Chondrocyte (in vitro differentiated cells): ENCODE measurements at regions not wholly inside any gene's neighbourhood (a gene's known extent, or its start where the extent isn't known, plus 50 kb on each side); places are given as distances from the start of the nearest gene placed in this dataset.

Experiments
- DNase-seq: peaks from one replicate; pipeline ENCODE4 v3.0.0; 2021; ENCODE audit warnings: mixed read lengths, low spot score
- H3K27ac Mint-ChIP-seq: one replicate; pipeline ENCODE4 v1.8.0; 2021; ENCODE audit warnings: mild to moderate bottlenecking, moderate library complexity, mixed read lengths; ENCODE audit not compliant: unreplicated experiment
- H3K27me3 Mint-ChIP-seq: 2 replicates; pipeline ENCODE4 v1.8.0; 2021; ENCODE audit warnings: low read depth, mixed read lengths
- H3K36me3 Mint-ChIP-seq: 2 replicates; pipeline ENCODE4 v1.8.0; 2021; ENCODE audit warnings: low read depth, mixed read lengths
- H3K4me1 Mint-ChIP-seq: 2 replicates; pipeline ENCODE4 v1.8.0; 2021; ENCODE audit warnings: low read depth, mild to moderate bottlenecking, mixed read lengths
- H3K4me3 Mint-ChIP-seq: one replicate; pipeline ENCODE4 v1.8.0; 2021; ENCODE audit warnings: mild to moderate bottlenecking, moderate library complexity, mixed read lengths; ENCODE audit not compliant: unreplicated experiment
- H3K9me3 Mint-ChIP-seq: 2 replicates; pipeline ENCODE4 v1.8.0; 2021; ENCODE audit warnings: low read depth, mixed read lengths
- CTCF ChIP-seq: fragments of 200-600 bp; sonication (generic); IDR thresholded peaks from 2 replicates; pipeline ENCODE4 v1.5.0; 2021; ENCODE audit warnings: antibody characterized with exemption, mild to moderate bottlenecking, moderate library complexity

- Mint-ChIP-seq H3K27ac (peak overlapping the region; percentile 54), H3K4me1 (peaks cover 14% of the 10 kb centered on the region), H3K36me3 (no peaks in the 10 kb centered on the region), H3K27me3 (no peaks in the 10 kb centered on the region), H3K4me3 (no peak overlapping the region), H3K9me3 (no peaks in the 10 kb centered on the region)
- no peak for DNase-seq
- no peak for TF ChIP-seq CTCF
Observed at GRCh38 chr7:131653418-131654248, 97.2 kb upstream of the PODXL start.

GRCh38 chr7:131652934-131653333 lies 96.5 kb upstream of the PODXL start:
- peak overlapping the region; percentile 54 for H3K27ac Mint-ChIP-seq
- peak; percentile 1 for DNase-seq
- no peak overlapping the region for H3K4me3 Mint-ChIP-seq
- no peaks in the 10 kb centered on the region for H3K36me3 Mint-ChIP-seq
- no peaks in the 10 kb centered on the region for H3K9me3 Mint-ChIP-seq
- H3K27me3 Mint-ChIP-seq, result no peaks in the 10 kb centered on the region
- peaks cover 13% of the 10 kb centered on the region for H3K4me1 Mint-ChIP-seq
- TF ChIP-seq CTCF, result no peak

- no peak for TF ChIP-seq CTCF
- H3K27ac Mint-ChIP-seq, result no peak overlapping the region
- no peak for DNase-seq
- H3K27me3 Mint-ChIP-seq, result no peaks in the 10 kb centered on the region
- H3K9me3 Mint-ChIP-seq, result no peaks in the 10 kb centered on the region
- H3K4me3 Mint-ChIP-seq, result no peak overlapping the region
- H3K4me1 Mint-ChIP-seq, result peaks cover 11% of the 10 kb centered on the region
- no peaks in the 10 kb centered on the region for H3K36me3 Mint-ChIP-seq
Observed at GRCh38 chr7:131652194-131652593, 95.8 kb upstream of the PODXL start.

GRCh38 chr7:131649879-131650278 lies 93.5 kb upstream of the PODXL start:
- H3K4me1 Mint-ChIP-seq, result peaks cover 11% of the 10 kb centered on the region
- no peaks in the 10 kb centered on the region for H3K9me3 Mint-ChIP-seq
- no peak overlapping the region for H3K27ac Mint-ChIP-seq
- no peaks in the 10 kb centered on the region for H3K27me3 Mint-ChIP-seq
- no peaks in the 10 kb centered on the region for H3K36me3 Mint-ChIP-seq
- no peak overlapping the region for H3K4me3 Mint-ChIP-seq
- TF ChIP-seq CTCF, result no peak
- DNase-seq, result no peak

GRCh38 chr7:131649003-131649541 lies 92.6 kb upstream of the PODXL start:
- DNase-seq, result no peak
- no peak overlapping the region for H3K27ac Mint-ChIP-seq
- no peaks in the 10 kb centered on the region for H3K9me3 Mint-ChIP-seq

More at GRCh38 chr7:131649003-131649541, 92.6 kb upstream of the PODXL start:
- H3K36me3 Mint-ChIP-seq, result no peaks in the 10 kb centered on the region
- H3K4me3 Mint-ChIP-seq, result no peak overlapping the region
- TF ChIP-seq CTCF, result no peak
- H3K4me1 Mint-ChIP-seq, result peaks cover 11% of the 10 kb centered on the region
- H3K27me3 Mint-ChIP-seq, result no peaks in the 10 kb centered on the region
